ENCODE measurements at regions not wholly inside any gene's neighbourhood (a gene's known extent, or its start where the extent isn't known, plus 50 kb on each side); places are given as distances from the start of the nearest gene placed in this dataset.

- TF ChIP-seq CTCF (conservative IDR thresholded peaks at IDR 0.05; ENCODE audit: low read depth, low read length): no peak
- no peak for DNase-seq (ENCODE audit: low read depth)
- H3K4me3 ChIP-seq (ENCODE audit: low read depth, low read length): no peak overlapping the region
Observed at GRCh38 chr2:220246386-220246785, 619.0 kb downstream of the SLC4A3 start.

- TF ChIP-seq CTCF (conservative IDR thresholded peaks at IDR 0.05; ENCODE audit: low read depth, low read length): no peak
- no peak overlapping the region for H3K4me3 ChIP-seq (ENCODE audit: low read depth, low read length)
- DNase-seq (ENCODE audit: low read depth): no peak
Observed at GRCh38 chr2:220247588-220248350, 620.3 kb downstream of the SLC4A3 start.

- TF ChIP-seq CTCF (conservative IDR thresholded peaks at IDR 0.05; ENCODE audit: low read depth, low read length): no peak
- H3K4me3 ChIP-seq (ENCODE audit: low read depth, low read length): no peak overlapping the region
- DNase-seq (ENCODE audit: low read depth): no peak
Observed at GRCh38 chr2:220259662-220260061, 632.2 kb downstream of the SLC4A3 start.

- TF ChIP-seq CTCF (conservative IDR thresholded peaks at IDR 0.05; ENCODE audit: low read depth, low read length): no peak
- no peak overlapping the region for H3K4me3 ChIP-seq (ENCODE audit: low read depth, low read length)
- DNase-seq (ENCODE audit: low read depth): no peak
Observed at GRCh38 chr2:220263300-220263699, 635.9 kb downstream of the SLC4A3 start.

GRCh38 chr2:220269367-220269766 is 641.9 kb downstream of the SLC4A3 start:
- DNase-seq (ENCODE audit: low read depth): no peak
- no peak for TF ChIP-seq CTCF (conservative IDR thresholded peaks at IDR 0.05; ENCODE audit: low read depth, low read length)
- no peak overlapping the region for H3K4me3 ChIP-seq (ENCODE audit: low read depth, low read length)

- no peak overlapping the region for H3K4me3 ChIP-seq (ENCODE audit: low read depth, low read length)
- DNase-seq (ENCODE audit: low read depth): no peak
Observed at GRCh38 chr2:220270481-220271070, 643.1 kb downstream of the SLC4A3 start.

More at GRCh38 chr2:220270481-220271070, 643.1 kb downstream of the SLC4A3 start:
- no peak for TF ChIP-seq CTCF (conservative IDR thresholded peaks at IDR 0.05; ENCODE audit: low read depth, low read length)
